GM12874 (cell line): ENCODE measurements at regions not wholly inside any gene's neighbourhood (a gene's known extent, or its start where the extent isn't known, plus 50 kb on each side); places are given as distances from the start of the nearest gene placed in this dataset.

Experiments
- CTCF ChIP-seq: IDR thresholded peaks from 2 replicates; pipeline ENCODE4 v1.5.1; 2011; ENCODE audit warnings: low read depth, mild to moderate bottlenecking, control low read depth, low read length, moderate library complexity; ENCODE audit not compliant: insufficient read depth

DNA sequence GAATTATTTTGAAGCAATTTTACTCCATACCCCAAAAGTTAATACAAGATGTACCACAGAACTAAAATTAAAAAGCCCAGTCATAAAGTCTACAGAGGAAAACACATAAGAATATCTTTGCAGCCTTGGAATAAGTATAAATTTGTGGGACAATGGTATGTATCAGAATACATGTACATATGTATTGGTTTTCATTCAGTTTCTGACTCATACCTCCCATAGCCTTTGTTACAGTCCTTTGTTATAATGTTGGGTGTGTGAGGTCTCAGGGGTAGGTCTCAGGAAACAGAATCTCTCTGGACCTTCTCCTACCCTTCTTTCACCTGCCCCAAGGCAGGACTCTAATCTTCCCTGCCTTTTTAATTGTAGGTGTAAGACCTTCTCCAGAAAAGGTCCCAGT is 1370.7 kb upstream of the CDH2 start:
- no peak for TF ChIP-seq CTCF

GRCh38 chr18:29540548-29540947 is 1363.6 kb upstream of the CDH2 start:
- TF ChIP-seq CTCF, result no peak

GRCh38 chr18:29531746-29532145 is 1354.8 kb upstream of the CDH2 start:
- no peak for TF ChIP-seq CTCF

DNA sequence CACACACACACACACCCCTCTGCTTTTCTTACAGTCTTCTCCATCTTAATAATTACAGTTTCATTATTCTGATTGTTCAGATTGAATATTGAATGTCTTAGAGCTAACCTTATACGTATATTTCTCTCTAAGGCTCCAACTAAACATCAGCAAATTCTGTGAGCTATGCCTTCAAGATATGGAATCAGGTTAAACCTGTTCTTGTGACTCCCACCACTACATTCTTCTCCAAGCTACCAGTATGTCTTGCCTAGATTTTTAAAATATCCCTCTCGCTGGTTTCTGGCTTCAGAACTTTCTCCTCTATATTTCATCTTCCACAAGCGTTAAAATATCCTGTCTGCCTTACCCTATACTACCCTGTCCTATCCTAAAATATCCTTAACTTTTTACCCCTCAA is 1346.4 kb upstream of the CDH2 start:
- TF ChIP-seq CTCF, result no peak

- no peak for TF ChIP-seq CTCF
Measured at GRCh38 chr18:29512761-29513160, 1335.8 kb upstream of the CDH2 start.

DNA sequence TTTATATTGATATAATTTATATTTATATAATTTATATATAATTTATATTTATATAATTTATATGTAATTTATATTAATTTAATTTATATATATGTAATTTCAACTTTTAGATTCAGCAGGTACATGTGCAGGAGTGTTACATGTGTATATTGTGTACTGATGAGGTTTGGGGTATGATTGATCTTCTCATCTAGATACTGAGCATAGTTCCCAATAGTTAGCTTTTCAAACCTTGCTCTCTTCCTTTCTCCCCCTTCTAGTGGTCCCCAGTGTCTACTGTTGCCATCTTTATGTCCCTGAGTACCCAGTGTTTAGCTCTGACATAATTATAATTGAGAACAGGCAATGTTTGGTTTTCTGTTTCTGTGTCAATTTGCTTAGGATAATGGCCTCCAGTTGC is 1335.3 kb upstream of the CDH2 start:
- TF ChIP-seq CTCF, result no peak

- TF ChIP-seq CTCF, result no peak
Measured at GRCh38 chr18:29501952-29502351, 1325.0 kb upstream of the CDH2 start.
